ENCODE measurements at regions not wholly inside any gene's neighbourhood (a gene's known extent, or its start where the extent isn't known, plus 50 kb on each side); places are given as distances from the start of the nearest gene placed in this dataset.
"Not testable (repeated sequence)": the region's sequence is repeated elsewhere in the genome, so short reads cannot be mapped to it uniquely, and the experiment has no call there.

GRCh38 chr3:30539206-30539605 is 67.2 kb upstream of the TGFBR2 start:
- no peak for DNase-seq

DNA sequence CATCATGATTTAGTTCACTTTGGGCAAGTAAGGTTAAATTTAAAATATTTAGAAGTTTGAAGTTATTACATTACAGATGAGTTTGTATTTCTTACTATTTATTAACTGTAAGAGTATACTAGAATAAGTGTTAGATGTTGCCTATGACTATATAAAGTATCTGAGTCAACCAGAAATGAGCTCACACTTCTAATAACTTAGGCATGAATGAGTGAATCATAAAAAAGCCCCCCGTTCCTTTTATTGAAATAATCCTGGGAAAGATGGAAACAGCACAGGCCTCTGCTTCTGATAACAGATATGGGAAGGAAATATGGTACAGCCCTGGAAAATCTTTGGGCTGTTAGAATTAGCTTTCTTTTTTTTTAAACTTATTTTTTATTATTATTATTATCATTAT is 66.6 kb upstream of the TGFBR2 start:
- DNase-seq, result no peak

GRCh38 chr3:30541156-30541555 is 65.2 kb upstream of the TGFBR2 start:
- DNase-seq, result not testable (repeated sequence)

- DNase-seq, result no peak
Observed at GRCh38 chr3:30542897-30543296, 63.5 kb upstream of the TGFBR2 start.

- DNase-seq, result no peak
Observed at GRCh38 chr3:30544812-30545211, 61.6 kb upstream of the TGFBR2 start.

DNA sequence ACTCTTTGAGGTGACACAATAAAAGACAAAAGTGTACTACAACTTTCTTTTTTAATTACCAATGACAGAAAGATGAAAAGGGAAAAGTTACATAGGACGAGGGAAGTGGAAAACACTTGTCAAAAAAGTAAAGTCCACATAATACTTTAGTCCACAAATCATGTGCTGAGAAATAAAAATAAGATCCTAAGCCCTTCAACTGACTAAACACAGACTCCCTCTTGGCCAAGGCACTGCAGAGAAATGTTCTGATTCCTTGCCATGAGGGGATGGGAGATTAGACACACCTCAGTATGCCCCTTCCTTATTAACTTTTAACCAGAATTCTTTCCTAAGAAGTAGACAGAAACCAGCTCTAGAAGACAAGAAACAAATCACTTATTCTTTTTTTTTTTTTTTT is 59.5 kb upstream of the TGFBR2 start:
- DNase-seq, result no peak

GRCh38 chr3:30547716-30548115 is 58.7 kb upstream of the TGFBR2 start:
- DNase-seq, result no peak

DNA sequence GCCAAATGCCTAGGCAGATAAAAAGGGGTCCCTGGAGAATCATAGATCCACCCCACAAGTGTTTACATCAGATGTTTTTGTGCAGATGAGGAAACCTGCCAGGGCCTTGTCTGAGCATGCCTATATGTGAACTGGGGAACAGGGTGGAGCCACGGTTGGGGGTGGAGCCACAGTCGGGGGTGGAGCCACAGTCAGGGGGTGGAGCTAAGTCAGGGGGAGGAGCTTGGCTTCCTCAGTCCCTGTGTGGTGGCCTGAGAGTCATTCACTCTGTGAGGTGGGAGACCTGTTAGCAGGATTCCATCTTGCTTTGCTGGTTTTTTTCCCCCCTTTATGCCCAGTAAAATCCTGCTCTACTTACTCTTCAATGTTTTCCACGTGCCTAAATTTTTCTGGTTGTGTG is 57.8 kb upstream of the TGFBR2 start:
- DNase-seq, result no peak

DNA sequence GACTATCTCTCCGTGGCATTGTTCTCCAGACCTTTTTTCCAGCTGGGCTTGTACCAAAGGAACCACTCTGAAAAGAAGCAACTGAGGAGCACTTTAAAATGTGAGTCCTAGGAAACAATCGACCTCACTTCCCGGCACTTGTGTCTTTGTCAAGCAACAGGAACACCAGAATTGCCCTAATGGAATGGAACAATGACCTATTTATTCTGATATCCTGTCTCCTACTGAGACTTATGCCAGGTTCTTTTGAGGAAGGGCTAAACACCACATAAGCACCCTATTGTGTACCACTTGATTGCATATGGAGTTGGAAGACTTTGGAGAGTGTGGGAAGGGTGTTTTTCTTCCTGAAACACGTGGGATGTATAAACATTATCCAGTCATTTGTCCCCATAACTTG is 56.8 kb upstream of the TGFBR2 start:
- DNase-seq, result no peak

- DNase-seq, result no peak
Observed at GRCh38 chr3:30550246-30550645, 56.2 kb upstream of the TGFBR2 start.

GRCh38 chr3:30551266-30551665 is 55.1 kb upstream of the TGFBR2 start:
- no peak for DNase-seq

- DNase-seq, result no peak
Observed at GRCh38 chr3:30551927-30552326, 54.5 kb upstream of the TGFBR2 start.

DNA sequence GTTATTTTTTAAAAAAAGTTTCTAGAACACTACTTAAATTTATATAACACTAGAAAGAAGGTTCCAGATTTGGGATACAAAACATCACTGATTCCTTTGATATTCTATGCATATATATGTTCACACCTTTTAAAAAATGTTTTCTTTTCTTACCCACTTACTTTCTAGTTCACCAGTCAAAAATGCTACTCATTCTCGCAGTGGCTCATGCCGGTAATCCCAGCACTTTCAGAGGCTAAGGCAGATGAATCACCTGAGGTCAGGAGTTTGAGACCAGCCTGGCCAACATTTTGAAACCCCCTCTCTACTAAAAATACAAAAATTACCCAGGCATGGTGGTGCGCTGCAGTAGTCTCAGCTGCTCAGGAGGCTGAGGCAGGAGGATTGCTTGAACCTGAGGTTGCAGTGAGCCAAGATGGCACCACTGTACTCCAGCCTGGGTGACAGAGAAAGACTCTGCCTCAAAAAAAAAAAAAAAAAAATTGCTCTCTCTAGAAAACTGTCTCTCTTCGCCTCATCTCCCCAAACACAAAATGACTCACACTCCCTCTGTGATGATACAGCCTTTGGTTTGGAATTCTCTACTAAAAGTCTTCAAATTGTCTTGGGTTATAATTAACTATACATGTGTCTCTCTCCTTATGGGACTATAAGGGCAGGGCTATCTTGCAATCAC is 52.6 kb upstream of the TGFBR2 start:
- DNase-seq, result no peak

DNA sequence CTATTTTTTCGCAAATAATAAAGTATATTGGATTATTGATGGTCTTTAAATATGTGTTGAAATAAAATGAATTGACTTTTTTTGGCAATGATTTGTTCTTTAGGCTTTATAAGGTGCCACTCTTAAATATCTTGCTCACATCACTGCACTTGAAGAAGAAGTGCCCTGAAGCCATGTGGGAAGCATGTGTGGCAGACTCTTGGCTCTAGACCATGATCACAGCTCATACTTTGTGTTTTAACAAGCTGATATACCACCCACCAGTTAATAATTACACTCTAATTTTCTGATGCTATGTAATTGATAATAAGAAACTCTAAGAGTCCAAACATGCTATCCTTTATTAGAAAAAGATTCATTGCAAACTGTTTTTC is 52.1 kb upstream of the TGFBR2 start:
- DNase-seq, result no peak

DNA sequence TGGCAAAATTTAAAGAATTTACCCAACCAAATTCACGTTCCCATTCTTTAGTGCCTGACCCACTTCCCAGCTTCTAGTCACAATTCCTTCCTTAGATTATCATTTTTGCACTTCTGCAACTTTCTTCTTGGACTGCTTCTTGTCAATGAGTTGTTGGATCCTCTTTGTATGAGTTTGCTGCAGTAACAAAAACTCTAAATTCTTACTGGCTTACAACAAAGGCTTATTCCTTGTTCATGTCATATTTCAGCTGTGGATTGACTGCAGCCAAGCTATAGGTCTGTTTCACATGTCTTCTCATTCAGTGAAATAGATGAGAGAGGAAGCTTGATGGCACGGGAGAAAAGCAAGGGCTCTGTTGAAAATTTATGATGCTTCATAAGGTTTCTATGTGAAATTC is 50.4 kb upstream of the TGFBR2 start:
- DNase-seq, result no peak

Data from KG1 (cell line).